Mesendoderm (in vitro differentiated cells): ENCODE measurements at regions not wholly inside any gene's neighbourhood (a gene's known extent, or its start where the extent isn't known, plus 50 kb on each side); places are given as distances from the start of the nearest gene placed in this dataset.

Experiments used
- DNase-seq: peaks from one replicate; pipeline ENCODE4 v3.0.0; 2013
- H2AK5ac ChIP-seq: 2 replicates; pipeline ENCODE4 v1.6.1; 2013; ENCODE audit warnings: low read length, inconsistent platforms
- H2BK120ac ChIP-seq: 2 replicates; pipeline ENCODE4 v1.6.1; 2013; ENCODE audit warnings: low read depth, mild to moderate bottlenecking, low read length, moderate library complexity, mixed read lengths
- H2BK15ac ChIP-seq: replicated peaks from 2 replicates; pipeline ENCODE4 v1.6.1; 2013; ENCODE audit warnings: low read depth, mild to moderate bottlenecking, moderate library complexity
- H2BK5ac ChIP-seq: 2 replicates; pipeline ENCODE4 v1.6.1; 2013; ENCODE audit warnings: low read length, inconsistent platforms
- H3K18ac ChIP-seq: 2 replicates; pipeline ENCODE4 v1.6.1; 2013; ENCODE audit warnings: mild to moderate bottlenecking, low read length, mixed read lengths
- H3K23ac ChIP-seq: one replicate; pipeline ENCODE4 v1.6.1; 2013; ENCODE audit warnings: low read length
- H3K27ac ChIP-seq: 2 replicates; pipeline ENCODE4 v1.5.1; 2013; ENCODE audit warnings: low read depth, mild to moderate bottlenecking, inconsistent platforms, low read length, moderate library complexity
- H3K27me3 ChIP-seq: 2 replicates; pipeline ENCODE4 v1.6.1; 2013; ENCODE audit warnings: low read length, control low read depth, mild to moderate bottlenecking, inconsistent platforms; ENCODE audit not compliant: insufficient read depth, poor library complexity
- H3K36me3 ChIP-seq: 2 replicates; pipeline ENCODE4 v1.6.1; 2013; ENCODE audit warnings: low read length, inconsistent platforms; ENCODE audit not compliant: control insufficient read depth, insufficient read depth
- H3K4ac ChIP-seq: one replicate; pipeline ENCODE4 v1.6.1; 2013; ENCODE audit warnings: low read depth, mild to moderate bottlenecking, low read length, moderate library complexity
- H3K4me1 ChIP-seq: 2 replicates; pipeline ENCODE4 v1.6.1; 2013; ENCODE audit warnings: low read depth, low read length, inconsistent platforms; ENCODE audit not compliant: control insufficient read depth
- H3K4me2 ChIP-seq: 2 replicates; pipeline ENCODE4 v1.6.1; 2013; ENCODE audit warnings: low read length
- H3K4me3 ChIP-seq: 2 replicates; pipeline ENCODE4 v1.5.1; 2013; ENCODE audit warnings: mild to moderate bottlenecking, low read length
- H3K56ac ChIP-seq: one replicate; pipeline ENCODE4 v1.6.1; 2013; ENCODE audit warnings: low read length
- H3K79me1 ChIP-seq: 2 replicates; pipeline ENCODE4 v1.6.1; 2013; ENCODE audit warnings: low read length, inconsistent platforms
- H3K79me2 ChIP-seq: 2 replicates; pipeline ENCODE4 v1.6.1; 2013; ENCODE audit warnings: mild to moderate bottlenecking, low read length; ENCODE audit not compliant: control insufficient read depth, insufficient read depth
- H3K9ac ChIP-seq: 2 replicates; pipeline ENCODE4 v1.6.1; 2013; ENCODE audit warnings: low read length, inconsistent platforms
- H4K5ac ChIP-seq: one replicate; pipeline ENCODE4 v1.6.1; 2013; ENCODE audit warnings: low read length
- H4K8ac ChIP-seq: one replicate; pipeline ENCODE4 v1.6.1; 2013; ENCODE audit warnings: low read depth, mild to moderate bottlenecking, control low read depth, low read length, moderate library complexity
- WGBS: extraction: QIAGEN DNeasy Blood & Tissue Kit; methylation state at CpG from one replicate; pipeline ENCODE4 v1.1.7; 2013; ENCODE audit warnings: low lambda C conversion rate, missing lambda C conversion rate; ENCODE audit not compliant: insufficient coverage; ENCODE audit errors: extremely low coverage; 5-methylcytosine and 5-hydroxymethylcytosine counted together

- Histone ChIP-seq H4K8ac (no peak overlapping the region), H3K9ac (no peak overlapping the region), H3K18ac (peak overlapping the region; percentile 60), H3K27ac (no peak overlapping the region), H2BK5ac (no peak overlapping the region), H3K36me3 (no peaks in the 10 kb centered on the region), H3K4me1 (peaks cover 4% of the 10 kb centered on the region), H3K4ac (no peak overlapping the region), H3K27me3 (no peaks in the 10 kb centered on the region), H3K56ac (no peak overlapping the region), H2AK5ac (no peak overlapping the region), H2BK15ac (no peak overlapping the region), H3K79me2 (no peaks in the 10 kb centered on the region), H3K4me3 (no peak overlapping the region), H3K4me2 (no peak overlapping the region), H4K5ac (no peak overlapping the region), H2BK120ac (no peak overlapping the region), H3K79me1 (no peaks in the 10 kb centered on the region), H3K23ac (no peak overlapping the region)
- WGBS = no CpG with 5 or more reads among the region's 2 CpGs
- no peak for DNase-seq
These were observed 65.2 kb downstream of the HYCC1 start for GRCh38 chr7:22948770-22949169.

DNA sequence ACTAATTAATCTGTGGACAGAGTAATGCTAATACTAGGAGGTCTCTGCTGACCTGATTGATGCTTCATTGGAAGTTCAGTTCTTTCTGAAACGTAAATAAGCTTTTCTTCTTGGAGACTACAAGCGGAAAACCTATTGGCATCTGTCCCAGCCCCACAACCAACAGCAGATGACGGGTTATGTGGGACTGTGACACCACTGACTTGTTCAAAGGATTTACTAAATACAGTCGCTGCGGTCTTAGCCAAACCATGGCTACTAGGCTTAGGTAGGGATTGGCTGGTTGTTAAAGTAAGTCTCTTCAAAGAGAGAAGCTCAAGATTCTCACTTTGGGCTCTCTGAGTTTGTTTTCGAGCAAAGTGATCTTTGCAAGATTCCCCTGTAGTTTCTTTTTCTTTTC is 68.3 kb downstream of the HYCC1 start:
- H3K27me3 ChIP-seq = no peaks in the 10 kb centered on the region
- no peak overlapping the region for H4K5ac ChIP-seq
- H3K4ac ChIP-seq = no peak overlapping the region
- H4K8ac ChIP-seq = peak overlapping the region; percentile 56
- no peaks in the 10 kb centered on the region for H3K79me1 ChIP-seq
- H3K18ac ChIP-seq = no peak overlapping the region
- WGBS = no CpG with 5 or more reads among the region's 6 CpGs
- DNase-seq = no peak
- peak overlapping the region; percentile 17 for H3K56ac ChIP-seq
- H2BK15ac ChIP-seq = no peak overlapping the region
- H3K9ac ChIP-seq = no peak overlapping the region
- no peak overlapping the region for H3K4me3 ChIP-seq
- H3K79me2 ChIP-seq = no peaks in the 10 kb centered on the region
- H3K23ac ChIP-seq = no peak overlapping the region
- H3K4me2 ChIP-seq = no peak overlapping the region
- no peak overlapping the region for H2BK5ac ChIP-seq
- H3K36me3 ChIP-seq = no peaks in the 10 kb centered on the region
- no peak overlapping the region for H2BK120ac ChIP-seq
- H2AK5ac ChIP-seq = no peak overlapping the region
- no peak overlapping the region for H3K27ac ChIP-seq
- H3K4me1 ChIP-seq = no peaks in the 10 kb centered on the region

GRCh38 chr7:22944510-22944909 is 69.4 kb downstream of the HYCC1 start:
- no peak overlapping the region for H3K4me3 ChIP-seq
- H3K79me2 ChIP-seq = no peaks in the 10 kb centered on the region
- no peak overlapping the region for H3K23ac ChIP-seq
- H4K5ac ChIP-seq = no peak overlapping the region
- H3K79me1 ChIP-seq = no peaks in the 10 kb centered on the region
- DNase-seq = no peak
- H3K27me3 ChIP-seq = no peaks in the 10 kb centered on the region
- H2BK120ac ChIP-seq = no peak overlapping the region
- H3K9ac ChIP-seq = no peak overlapping the region
- WGBS = no CpG with 5 or more reads among the region's 2 CpGs
- H3K27ac ChIP-seq = no peak overlapping the region
- H2AK5ac ChIP-seq = no peak overlapping the region
- no peaks in the 10 kb centered on the region for H3K4me1 ChIP-seq
- no peak overlapping the region for H3K56ac ChIP-seq
- no peaks in the 10 kb centered on the region for H3K36me3 ChIP-seq
- no peak overlapping the region for H3K18ac ChIP-seq
- no peak overlapping the region for H2BK15ac ChIP-seq
- H3K4me2 ChIP-seq = no peak overlapping the region
- H3K4ac ChIP-seq = no peak overlapping the region
- no peak overlapping the region for H4K8ac ChIP-seq
- no peak overlapping the region for H2BK5ac ChIP-seq

DNA sequence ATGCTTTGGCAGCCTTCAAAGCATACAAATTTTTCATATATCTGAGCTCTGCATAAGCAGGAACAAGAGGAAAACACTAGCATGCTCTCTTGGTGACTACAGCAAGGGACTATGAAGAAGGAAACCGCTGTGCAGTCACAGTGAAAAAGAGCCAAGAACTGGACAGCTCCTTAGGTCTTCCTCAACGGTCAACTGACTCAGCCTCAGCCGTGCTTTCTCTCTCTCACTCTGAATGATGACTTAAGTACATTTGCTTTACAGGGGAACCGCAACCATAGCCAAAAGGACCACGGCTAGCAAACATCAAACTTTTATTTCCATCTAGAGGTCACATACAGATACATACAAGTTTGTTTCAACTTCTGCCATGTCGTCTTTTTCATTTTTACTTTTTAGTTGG is 69.9 kb downstream of the HYCC1 start:
- Histone ChIP-seq H3K4me2 (no peak overlapping the region), H3K27ac (no peak overlapping the region), H2BK15ac (no peak overlapping the region), H4K8ac (no peak overlapping the region), H4K5ac (no peak overlapping the region), H3K56ac (no peak overlapping the region), H3K79me2 (no peaks in the 10 kb centered on the region), H2BK120ac (no peak overlapping the region), H3K36me3 (no peaks in the 10 kb centered on the region), H2AK5ac (no peak overlapping the region), H3K4me1 (no peaks in the 10 kb centered on the region), H3K23ac (no peak overlapping the region), H3K4me3 (no peak overlapping the region), H3K27me3 (no peaks in the 10 kb centered on the region), H3K18ac (no peak overlapping the region), H2BK5ac (no peak overlapping the region), H3K79me1 (no peaks in the 10 kb centered on the region), H3K4ac (no peak overlapping the region), H3K9ac (no peak overlapping the region)
- WGBS = no CpG with 5 or more reads among the region's 6 CpGs
- DNase-seq = peak; percentile 45

DNA sequence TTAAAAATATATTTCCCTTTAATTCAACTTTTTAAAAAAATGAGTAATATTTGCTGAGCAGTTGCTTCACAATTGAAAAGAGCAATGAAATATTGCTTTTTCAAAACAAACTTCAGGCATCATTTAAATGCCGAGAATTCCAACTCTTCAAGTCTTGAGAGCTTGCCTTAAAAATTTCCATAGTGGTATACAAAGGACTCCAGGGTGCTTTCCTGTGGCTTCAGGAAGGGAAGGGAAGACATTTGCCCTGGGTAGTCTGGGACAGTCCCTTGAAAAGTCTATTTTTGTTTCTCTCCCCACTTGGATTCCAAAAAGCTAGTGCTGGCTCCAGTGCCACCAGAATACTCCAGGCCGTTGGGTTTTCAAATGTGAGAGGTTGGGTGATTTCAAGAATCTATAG is 71.7 kb downstream of the HYCC1 start:
- DNase-seq = peak; percentile 73

GRCh38 chr7:22939842-22940241 is 74.1 kb downstream of the HYCC1 start:
- H3K23ac ChIP-seq = no peak overlapping the region
- no peak overlapping the region for H2BK120ac ChIP-seq
- no peaks in the 10 kb centered on the region for H3K36me3 ChIP-seq
- H3K79me1 ChIP-seq = no peaks in the 10 kb centered on the region
- no peak overlapping the region for H2BK5ac ChIP-seq
- no CpG with 5 or more reads among the region's 1 CpG for WGBS
- H4K8ac ChIP-seq = no peak overlapping the region
- H3K4ac ChIP-seq = no peak overlapping the region
- no peaks in the 10 kb centered on the region for H3K27me3 ChIP-seq
- no peak overlapping the region for H3K4me3 ChIP-seq
- no peak overlapping the region for H2AK5ac ChIP-seq
- H2BK15ac ChIP-seq = no peak overlapping the region
- no peak overlapping the region for H3K27ac ChIP-seq
- H3K4me2 ChIP-seq = no peak overlapping the region
- no peak overlapping the region for H3K18ac ChIP-seq
- H4K5ac ChIP-seq = no peak overlapping the region
- DNase-seq = no peak
- H3K56ac ChIP-seq = no peak overlapping the region
- H3K79me2 ChIP-seq = no peaks in the 10 kb centered on the region
- H3K9ac ChIP-seq = no peak overlapping the region
- peaks cover 2% of the 10 kb centered on the region for H3K4me1 ChIP-seq

More for the DNA sequence above, 71.7 kb downstream of the HYCC1 start:
- Histone ChIP-seq H3K79me2 (no peaks in the 10 kb centered on the region), H3K4me2 (no peak overlapping the region), H2BK120ac (no peak overlapping the region), H3K23ac (no peak overlapping the region), H3K18ac (peak overlapping the region; percentile 39), H3K36me3 (no peaks in the 10 kb centered on the region), H3K56ac (no peak overlapping the region), H4K5ac (no peak overlapping the region), H3K27me3 (no peaks in the 10 kb centered on the region), H2BK15ac (no peak overlapping the region), H3K4ac (no peak overlapping the region), H3K9ac (no peak overlapping the region), H2AK5ac (no peak overlapping the region), H3K4me3 (no peak overlapping the region), H3K4me1 (no peaks in the 10 kb centered on the region), H3K79me1 (no peaks in the 10 kb centered on the region), H3K27ac (peak overlapping the region; percentile 55), H4K8ac (no peak overlapping the region), H2BK5ac (no peak overlapping the region)
- WGBS = no CpG with 5 or more reads among the region's 2 CpGs
